Osteocyte (in vitro differentiated cells): ENCODE measurements at regions not wholly inside any gene's neighbourhood (a gene's known extent, or its start where the extent isn't known, plus 50 kb on each side); places are given as distances from the start of the nearest gene placed in this dataset.

ENCODE experiments used
- DNase-seq: peaks from one replicate; pipeline ENCODE4 v3.0.0; 2021; ENCODE audit warnings: mixed read lengths; ENCODE audit not compliant: unreplicated experiment; ENCODE audit errors: extremely low spot score
- H3K27ac Mint-ChIP-seq: one replicate; pipeline ENCODE4 v1.8.0; 2021; ENCODE audit warnings: mild to moderate bottlenecking, mixed read lengths; ENCODE audit not compliant: unreplicated experiment
- H3K27me3 Mint-ChIP-seq: one replicate; pipeline ENCODE4 v1.8.0; 2021; ENCODE audit warnings: mixed read lengths; ENCODE audit not compliant: unreplicated experiment
- H3K36me3 Mint-ChIP-seq: one replicate; pipeline ENCODE4 v1.8.0; 2021; ENCODE audit warnings: mixed read lengths; ENCODE audit not compliant: unreplicated experiment
- H3K4me1 Mint-ChIP-seq: one replicate; pipeline ENCODE4 v1.8.0; 2021; ENCODE audit warnings: mixed read lengths; ENCODE audit not compliant: unreplicated experiment
- H3K4me3 Mint-ChIP-seq: one replicate; pipeline ENCODE4 v1.8.0; 2021; ENCODE audit warnings: mild to moderate bottlenecking, moderate library complexity, mixed read lengths; ENCODE audit not compliant: unreplicated experiment
- H3K9me3 Mint-ChIP-seq: one replicate; pipeline ENCODE4 v1.8.0; 2021; ENCODE audit warnings: mixed read lengths; ENCODE audit not compliant: unreplicated experiment
- TF ChIP-seq, protein P1 (sequence below): fragments of 200-600 bp; sonication (generic); IDR thresholded peaks from 2 replicates; pipeline ENCODE4 v1.5.0; 2021; ENCODE audit warnings: antibody characterized with exemption, mild to moderate bottlenecking, moderate library complexity

DNA sequence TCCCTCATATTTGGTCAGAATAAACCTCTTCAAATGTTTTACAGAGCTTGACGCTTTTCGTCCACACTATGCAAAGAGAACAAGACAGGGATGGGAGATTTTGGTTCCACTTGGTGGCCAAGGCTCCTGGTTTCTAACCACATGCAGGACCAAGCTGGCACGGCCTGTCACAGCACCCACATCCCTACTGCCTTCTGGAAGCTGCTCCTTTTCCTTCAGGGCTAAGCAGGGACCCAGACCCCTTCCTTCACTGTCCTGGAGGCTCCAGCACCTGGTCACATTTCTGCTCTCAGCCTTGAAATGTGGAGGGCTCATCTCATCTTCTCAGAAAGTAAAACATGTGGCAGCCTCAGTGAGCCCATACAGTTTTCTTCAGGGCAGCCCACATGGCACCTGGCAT lies 50.4 kb upstream of the ARHGEF7 start:
- Mint-ChIP-seq H3K27ac (no peak overlapping the region), H3K4me1 (peaks cover 9% of the 10 kb centered on the region), H3K4me3 (no peak overlapping the region), H3K27me3 (no peaks in the 10 kb centered on the region), H3K9me3 (peaks cover under 1% of the 10 kb centered on the region), H3K36me3 (no peaks in the 10 kb centered on the region)
- DNase-seq: no peak
- TF ChIP-seq, protein P1, sequence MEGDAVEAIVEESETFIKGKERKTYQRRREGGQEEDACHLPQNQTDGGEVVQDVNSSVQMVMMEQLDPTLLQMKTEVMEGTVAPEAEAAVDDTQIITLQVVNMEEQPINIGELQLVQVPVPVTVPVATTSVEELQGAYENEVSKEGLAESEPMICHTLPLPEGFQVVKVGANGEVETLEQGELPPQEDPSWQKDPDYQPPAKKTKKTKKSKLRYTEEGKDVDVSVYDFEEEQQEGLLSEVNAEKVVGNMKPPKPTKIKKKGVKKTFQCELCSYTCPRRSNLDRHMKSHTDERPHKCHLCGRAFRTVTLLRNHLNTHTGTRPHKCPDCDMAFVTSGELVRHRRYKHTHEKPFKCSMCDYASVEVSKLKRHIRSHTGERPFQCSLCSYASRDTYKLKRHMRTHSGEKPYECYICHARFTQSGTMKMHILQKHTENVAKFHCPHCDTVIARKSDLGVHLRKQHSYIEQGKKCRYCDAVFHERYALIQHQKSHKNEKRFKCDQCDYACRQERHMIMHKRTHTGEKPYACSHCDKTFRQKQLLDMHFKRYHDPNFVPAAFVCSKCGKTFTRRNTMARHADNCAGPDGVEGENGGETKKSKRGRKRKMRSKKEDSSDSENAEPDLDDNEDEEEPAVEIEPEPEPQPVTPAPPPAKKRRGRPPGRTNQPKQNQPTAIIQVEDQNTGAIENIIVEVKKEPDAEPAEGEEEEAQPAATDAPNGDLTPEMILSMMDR: no peak

DNA sequence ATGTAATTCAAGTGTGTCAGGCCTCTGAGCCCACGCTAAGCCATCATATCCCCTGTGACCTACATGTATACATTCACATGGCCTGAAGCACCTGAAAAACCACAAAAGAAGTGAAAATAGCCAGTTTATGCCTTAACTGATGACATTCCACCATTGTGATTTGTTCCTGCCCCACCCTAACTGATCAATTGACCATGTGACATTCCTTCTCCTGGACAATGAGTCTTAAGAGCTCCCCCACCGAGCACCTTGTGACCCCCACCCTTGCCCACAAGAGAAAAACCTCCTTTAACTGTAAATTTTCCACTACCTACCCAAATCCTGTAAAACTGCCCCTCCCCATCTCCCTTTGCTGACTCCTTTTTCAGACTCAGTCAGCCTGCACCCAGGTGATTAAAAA lies 52.1 kb upstream of the ARHGEF7 start:
- Mint-ChIP-seq H3K36me3 (peaks cover 5% of the 10 kb centered on the region), H3K4me1 (peaks cover 11% of the 10 kb centered on the region), H3K27me3 (peaks cover 5% of the 10 kb centered on the region), H3K27ac (no peak overlapping the region), H3K9me3 (peaks cover 11% of the 10 kb centered on the region), H3K4me3 (no peak overlapping the region)
- no peak for DNase-seq
- TF ChIP-seq, protein P1: no peak

DNA sequence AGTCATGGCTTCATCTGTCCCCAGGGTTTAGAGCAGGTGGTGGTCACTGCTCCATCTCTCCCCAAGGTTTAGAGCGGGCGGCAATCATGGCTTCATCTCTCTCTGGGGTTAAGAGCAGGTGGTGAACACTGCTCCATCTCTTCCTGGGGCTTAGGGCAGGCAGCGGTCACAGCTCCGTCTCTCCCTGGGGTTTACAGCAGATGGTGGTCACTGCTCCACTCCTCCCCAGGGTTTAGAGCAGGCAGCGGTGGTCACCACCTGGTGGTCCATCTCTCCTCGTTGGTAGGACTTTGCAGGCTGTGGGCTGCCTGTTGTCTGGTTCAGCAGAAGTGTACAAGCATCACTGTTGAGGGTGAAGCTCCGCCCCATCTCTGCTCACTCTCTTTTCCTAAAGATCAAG lies 52.8 kb upstream of the ARHGEF7 start:
- Mint-ChIP-seq H3K4me1 (peaks cover 8% of the 10 kb centered on the region), H3K27me3 (peaks cover 10% of the 10 kb centered on the region), H3K36me3 (peaks cover 8% of the 10 kb centered on the region), H3K4me3 (no peak overlapping the region), H3K27ac (no peak overlapping the region), H3K9me3 (peaks cover 17% of the 10 kb centered on the region)
- TF ChIP-seq, protein P1: no peak
- peak; percentile 34 for DNase-seq

DNA sequence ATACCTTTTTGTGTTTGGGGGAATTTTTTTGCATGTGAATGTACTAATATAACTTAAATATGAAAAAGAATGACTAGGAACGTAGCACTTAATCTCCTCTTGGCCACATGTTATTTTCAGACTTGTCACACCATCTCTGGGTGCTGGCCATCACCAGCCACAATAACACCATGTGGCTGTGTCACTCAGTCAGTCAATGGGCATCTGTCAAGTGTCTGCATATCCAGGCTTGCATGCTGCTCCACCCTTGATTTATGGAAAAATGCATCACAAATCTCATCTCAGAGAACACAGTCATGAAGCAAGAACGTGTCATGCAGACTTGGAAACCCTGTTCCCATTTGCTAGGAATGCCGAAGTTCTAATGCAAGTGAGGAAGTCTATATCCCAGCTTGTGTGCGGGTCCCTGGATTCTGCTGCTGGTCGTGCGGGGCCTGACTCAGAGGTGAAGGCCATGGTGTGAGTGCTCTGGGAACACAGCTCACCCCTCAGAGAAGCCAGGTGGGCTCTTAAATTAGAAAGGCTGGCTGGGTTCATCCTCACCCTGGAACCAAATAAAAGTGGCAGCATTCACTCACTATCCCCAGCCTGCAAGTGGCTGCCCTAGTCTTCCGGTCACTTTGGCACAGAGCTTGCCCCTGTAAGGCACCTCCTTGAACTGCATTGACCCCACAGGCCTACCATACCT lies 53.6 kb upstream of the ARHGEF7 start:
- peaks cover 20% of the 10 kb centered on the region for H3K9me3 Mint-ChIP-seq
- peak; percentile 44 for DNase-seq
- TF ChIP-seq, protein P1: no peak
- no peak overlapping the region for H3K27ac Mint-ChIP-seq
- H3K27me3 Mint-ChIP-seq: peaks cover 18% of the 10 kb centered on the region
- H3K36me3 Mint-ChIP-seq: peaks cover 8% of the 10 kb centered on the region
- H3K4me1 Mint-ChIP-seq: peaks cover 8% of the 10 kb centered on the region
- H3K4me3 Mint-ChIP-seq: no peak overlapping the region

DNA sequence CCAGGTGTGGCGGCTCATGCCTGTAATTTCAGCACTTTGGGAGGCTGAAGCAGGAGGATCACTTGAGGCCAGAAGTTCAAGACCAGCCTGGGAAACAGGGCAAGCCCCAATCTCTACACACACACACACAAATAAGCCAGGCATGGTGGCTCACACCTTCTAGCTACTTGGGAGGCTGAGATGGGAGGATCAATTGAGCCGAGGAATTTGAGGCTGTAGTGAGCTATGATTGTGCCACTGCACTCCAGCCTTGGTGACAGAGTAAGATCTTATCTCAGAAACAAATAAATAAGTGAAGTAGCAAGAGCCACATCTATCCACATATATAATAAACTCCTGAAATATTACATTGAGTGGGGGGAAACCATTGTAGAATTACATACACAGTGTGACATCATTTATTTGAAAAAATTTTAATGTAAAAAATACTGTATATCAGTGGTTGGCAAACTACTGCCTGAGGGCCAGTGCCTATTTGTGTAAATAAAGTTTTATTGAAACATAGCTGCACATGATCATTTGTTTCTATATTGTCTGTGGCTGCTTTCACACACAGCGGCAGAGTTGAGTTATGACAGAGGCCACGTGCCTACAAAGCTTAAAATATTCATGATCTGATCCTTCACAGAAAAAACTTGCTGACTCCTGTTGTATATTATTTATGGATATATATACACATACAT lies 54.7 kb upstream of the ARHGEF7 start:
- DNase-seq: no peak
- Mint-ChIP-seq H3K9me3 (peaks cover 20% of the 10 kb centered on the region), H3K27ac (no peak overlapping the region), H3K4me3 (no peak overlapping the region), H3K27me3 (peaks cover 28% of the 10 kb centered on the region), H3K36me3 (peaks cover 8% of the 10 kb centered on the region), H3K4me1 (peaks cover 6% of the 10 kb centered on the region)
- TF ChIP-seq, protein P1: no peak
